ACHN (cell line): ENCODE measurements at regions not wholly inside any gene's neighbourhood (a gene's known extent, or its start where the extent isn't known, plus 50 kb on each side); places are given as distances from the start of the nearest gene placed in this dataset.
"Not testable (repeated sequence)": the region's sequence is repeated elsewhere in the genome, so short reads cannot be mapped to it uniquely, and the experiment has no call there.

Experiments
- DNase-seq: peaks from one replicate; pipeline ENCODE4 v3.0.0-alpha.2; 2015
- in situ Hi-C: cut with HindIII; loops from 2 replicates; pipeline ENCODE4 v1.10.0; 2017; ENCODE audit warnings: low sequenced_read_pairs, low pct_ligation_motif_present, low pct_unique_long_range_greater_than_20kb

DNA sequence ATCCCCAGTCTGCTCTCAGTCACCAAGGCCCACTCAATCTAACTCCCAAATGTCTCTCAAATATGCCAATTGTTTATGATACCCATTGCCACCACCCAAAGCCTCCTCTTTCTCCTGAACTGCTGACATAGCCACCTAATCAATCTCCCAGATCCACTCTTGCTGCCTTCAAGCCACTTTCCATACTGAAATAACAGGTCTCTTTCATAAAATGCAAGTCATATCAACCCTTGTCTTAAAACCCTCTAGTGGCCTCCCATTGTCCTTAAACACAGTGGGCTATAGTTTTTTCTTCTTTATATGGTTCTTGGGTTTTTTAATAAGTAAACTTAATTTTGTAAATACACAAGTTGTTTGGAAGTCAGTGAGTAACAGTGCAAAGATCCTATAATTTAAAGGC lies 155.2 kb upstream of the ZC3H12C start:
- no peak for DNase-seq
- in situ Hi-C loops = no loop called here

DNA sequence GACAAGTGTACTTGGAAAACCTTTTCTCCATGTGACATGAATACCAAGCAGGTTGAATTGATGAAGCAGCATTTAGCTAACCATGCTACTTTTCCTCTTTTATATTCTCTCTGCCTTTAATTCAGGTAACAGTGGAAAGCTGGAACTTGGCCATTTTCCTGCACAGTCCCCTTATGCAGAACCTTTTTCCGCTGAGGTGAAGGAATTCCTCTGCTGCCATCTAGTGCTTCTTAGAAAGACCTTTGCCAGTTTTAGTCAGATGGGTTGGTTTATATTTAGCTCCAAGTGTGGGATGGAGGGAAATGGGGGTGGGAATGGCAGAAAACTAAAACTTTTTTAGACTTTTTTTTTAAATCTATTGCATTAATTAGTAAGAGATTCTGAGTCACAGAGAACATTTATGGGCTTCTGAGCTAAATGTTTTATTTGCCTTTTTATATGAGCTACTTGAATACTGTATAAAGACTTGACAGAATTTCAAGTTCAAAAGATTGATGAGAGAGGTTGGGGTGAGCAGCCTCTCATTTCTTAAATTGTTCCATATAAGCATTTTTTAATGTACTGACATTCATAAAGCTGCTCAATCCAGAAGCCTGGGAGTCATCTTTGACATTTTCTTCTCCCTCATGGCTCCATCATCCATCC lies 153.9 kb upstream of the ZC3H12C start:
- in situ Hi-C loops = no loop called here
- DNase-seq = peak; percentile 77

- in situ Hi-C loops = no loop called here
- DNase-seq = peak; percentile 59
Measured at GRCh38 chr11:109940816-109941215, 152.4 kb upstream of the ZC3H12C start.

- in situ Hi-C loops = no loop called here
- no peak for DNase-seq
Measured at GRCh38 chr11:109945626-109946321, 147.4 kb upstream of the ZC3H12C start.

DNA sequence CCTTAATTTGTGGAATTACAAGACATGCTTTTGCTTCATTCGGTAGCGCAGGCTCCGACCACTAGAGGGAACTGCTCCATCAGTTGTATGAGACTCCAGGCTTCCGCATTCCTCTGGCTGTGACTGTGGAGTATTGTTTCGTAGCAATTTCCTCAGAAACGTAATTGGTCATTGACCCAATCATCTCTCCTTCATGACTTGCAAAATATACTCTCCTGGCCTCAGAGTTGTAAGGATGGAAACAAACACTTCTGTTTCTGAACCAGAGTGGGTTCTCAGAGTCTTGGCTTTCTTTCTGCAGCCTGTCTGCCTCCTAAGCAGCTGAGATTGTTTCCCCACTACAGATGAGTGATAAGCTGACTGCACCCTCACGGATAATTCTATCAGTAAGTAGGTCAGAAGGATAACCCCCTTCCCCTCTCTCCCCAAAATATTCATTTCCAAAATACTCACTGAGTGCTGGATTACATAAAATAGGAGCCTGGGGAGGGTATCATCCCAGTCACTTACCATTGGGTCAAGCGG lies 146.8 kb upstream of the ZC3H12C start:
- DNase-seq = peak; percentile 91
- in situ Hi-C loops = no loop called here

DNA sequence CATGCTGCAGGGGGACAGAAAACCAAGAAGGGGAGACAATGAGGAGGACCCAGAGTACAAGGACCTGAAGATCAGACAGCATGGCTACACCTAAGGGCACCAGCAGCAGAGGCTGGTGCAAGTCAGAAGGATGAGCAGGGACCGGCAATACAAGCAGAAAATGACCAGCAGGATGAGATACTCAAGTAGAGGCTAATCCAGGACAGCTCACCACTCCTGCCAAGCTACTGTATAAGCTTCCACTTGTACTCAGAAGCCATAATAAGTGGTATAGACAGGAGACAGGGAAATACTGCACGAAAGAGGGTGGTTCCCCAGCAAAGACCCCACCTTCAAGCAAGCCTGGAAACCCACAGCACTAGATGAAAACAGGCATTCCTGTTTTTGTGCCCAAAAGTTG lies 138.7 kb upstream of the ZC3H12C start:
- in situ Hi-C loops = no loop called here
- DNase-seq = no peak

DNA sequence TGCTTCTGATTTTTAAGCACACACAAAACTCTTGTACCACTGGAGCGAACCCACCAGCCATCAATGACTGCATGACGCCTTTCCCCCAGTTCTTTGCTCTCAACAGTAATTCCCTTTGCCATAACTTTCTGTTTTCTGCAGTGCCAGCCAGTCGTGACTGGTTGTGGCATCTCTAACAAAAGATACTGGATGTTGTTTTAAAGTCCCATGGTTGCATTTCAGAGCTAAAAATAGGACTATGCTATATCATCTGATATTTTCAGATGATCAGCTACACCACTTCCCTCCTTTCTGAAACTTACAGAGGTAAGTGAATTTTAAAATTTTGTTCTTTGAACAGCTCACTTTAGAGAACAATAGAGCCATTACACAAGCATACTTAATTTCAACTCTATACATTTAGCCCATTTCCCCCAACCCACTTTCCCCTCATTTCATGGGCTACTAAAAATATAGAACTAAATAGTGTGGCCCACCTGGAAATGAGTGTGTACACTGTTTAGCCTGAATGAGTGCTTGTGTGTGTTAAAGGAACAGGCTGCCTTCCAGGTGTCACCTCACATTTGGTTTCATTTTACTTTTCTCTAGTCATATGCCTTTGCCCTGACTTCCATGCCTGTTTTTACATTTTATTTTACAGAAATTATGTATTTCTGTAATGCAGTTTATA lies 136.9 kb upstream of the ZC3H12C start:
- in situ Hi-C loops = no loop called here
- DNase-seq = no peak

DNA sequence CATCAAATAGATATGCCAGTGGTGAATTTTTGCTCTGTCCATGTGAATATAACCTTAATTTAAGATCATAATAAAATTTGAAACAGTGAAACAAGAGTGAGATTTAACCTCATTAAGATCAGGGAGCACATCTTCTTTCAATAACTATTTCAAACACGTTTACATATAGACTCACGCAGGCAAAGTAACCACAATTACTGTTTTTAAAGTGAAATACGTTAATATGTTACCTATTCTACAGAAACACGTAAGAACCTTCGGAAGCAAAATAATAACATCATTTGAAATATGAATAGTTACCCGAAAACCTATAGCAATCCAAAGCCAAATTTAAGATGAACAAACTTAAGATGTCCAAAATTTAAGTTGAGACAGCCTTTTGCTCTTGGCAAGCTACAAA lies 136.2 kb upstream of the ZC3H12C start:
- no peak for DNase-seq
- in situ Hi-C loops = no loop called here

DNA sequence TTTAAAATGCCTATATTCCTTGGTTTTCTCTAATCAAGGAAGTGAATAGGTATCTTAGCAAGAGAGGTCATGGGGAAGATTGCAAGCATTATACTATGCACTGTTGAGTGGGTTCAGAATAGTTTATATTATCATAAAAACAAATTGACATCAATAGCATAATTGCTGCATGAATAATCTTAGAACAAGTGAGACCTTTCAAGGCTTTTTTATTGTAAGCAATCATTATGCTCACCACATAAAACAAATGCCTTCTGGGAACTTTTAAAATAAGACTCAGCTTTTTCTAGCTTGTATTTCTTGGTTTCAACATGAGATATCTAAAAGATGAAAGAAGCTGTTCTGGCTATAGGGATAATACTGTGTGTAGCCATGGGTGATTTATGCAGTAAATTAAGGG lies 135.6 kb upstream of the ZC3H12C start:
- in situ Hi-C loops = no loop called here
- DNase-seq = no peak

GRCh38 chr11:109958131-109958820 lies 134.9 kb upstream of the ZC3H12C start:
- DNase-seq = no peak
- in situ Hi-C loops = no loop called here

- DNase-seq = no peak
- in situ Hi-C loops = no loop called here
Measured at GRCh38 chr11:109958821-109959166, 134.4 kb upstream of the ZC3H12C start.

- no peak for DNase-seq
- in situ Hi-C loops = no loop called here
Measured at GRCh38 chr11:109960831-109961230, 132.4 kb upstream of the ZC3H12C start.

DNA sequence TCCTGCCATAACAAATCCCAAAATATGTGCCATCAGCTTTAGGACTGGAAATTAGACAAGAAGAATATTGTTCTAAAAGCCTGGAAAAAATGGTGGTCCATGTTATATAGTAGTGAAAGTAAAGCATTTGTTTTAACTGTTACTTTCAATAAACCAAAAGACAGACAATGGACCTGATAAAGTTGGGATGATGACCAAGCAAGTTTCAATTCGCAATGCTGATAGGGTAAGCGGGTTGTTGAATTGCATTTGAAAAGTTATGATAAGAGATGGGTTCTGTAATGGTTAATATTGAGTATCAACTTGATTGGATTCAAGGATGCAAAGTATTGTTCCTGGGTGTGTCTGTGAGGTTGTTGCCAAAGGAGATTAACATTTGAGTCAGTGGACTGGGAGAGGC lies 131.9 kb upstream of the ZC3H12C start:
- DNase-seq = no peak
- in situ Hi-C loops = no loop called here

DNA sequence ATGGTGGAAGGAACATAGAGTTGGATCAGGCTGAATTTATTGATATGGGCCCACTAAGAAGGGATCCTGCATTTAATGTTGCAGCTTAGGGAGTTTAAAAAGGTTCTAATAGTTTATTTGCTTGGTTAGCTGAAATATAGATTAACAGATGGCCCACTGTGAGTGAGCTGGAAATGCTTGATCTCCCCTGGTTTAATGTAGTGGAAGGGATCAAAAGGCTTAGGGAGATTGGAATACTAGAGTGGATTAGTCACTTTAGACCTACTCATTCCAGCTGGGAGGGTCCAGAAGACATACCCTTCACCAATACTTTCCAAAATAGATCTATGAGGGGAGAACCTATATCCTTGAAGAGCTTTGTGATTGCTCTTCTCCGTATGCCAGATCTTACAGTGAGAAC lies 130.1 kb upstream of the ZC3H12C start:
- DNase-seq = no peak
- in situ Hi-C loops = no loop called here

GRCh38 chr11:109964487-109964886 lies 128.7 kb upstream of the ZC3H12C start:
- DNase-seq = no peak
- in situ Hi-C loops = no loop called here

DNA sequence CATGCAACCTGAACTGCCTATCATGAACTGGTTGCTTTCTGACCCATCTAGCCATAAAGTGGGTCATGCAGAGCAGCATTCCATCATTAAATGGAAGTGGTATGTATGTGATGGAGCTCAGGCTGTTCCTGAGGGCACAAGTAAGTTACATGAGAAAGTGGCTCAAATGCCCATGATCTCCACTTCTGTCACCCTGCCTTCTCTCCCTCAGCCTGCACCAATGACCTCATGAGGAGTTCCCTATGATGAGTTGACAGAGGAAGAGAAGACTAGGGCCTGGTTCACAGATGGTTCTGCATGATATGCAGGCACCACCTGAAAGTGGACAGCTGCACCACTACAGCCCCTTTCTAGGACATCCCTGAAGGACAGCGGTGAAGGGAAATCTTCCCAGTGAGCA lies 127.7 kb upstream of the ZC3H12C start:
- DNase-seq, in situ Hi-C loops: not testable (repeated sequence)

DNA sequence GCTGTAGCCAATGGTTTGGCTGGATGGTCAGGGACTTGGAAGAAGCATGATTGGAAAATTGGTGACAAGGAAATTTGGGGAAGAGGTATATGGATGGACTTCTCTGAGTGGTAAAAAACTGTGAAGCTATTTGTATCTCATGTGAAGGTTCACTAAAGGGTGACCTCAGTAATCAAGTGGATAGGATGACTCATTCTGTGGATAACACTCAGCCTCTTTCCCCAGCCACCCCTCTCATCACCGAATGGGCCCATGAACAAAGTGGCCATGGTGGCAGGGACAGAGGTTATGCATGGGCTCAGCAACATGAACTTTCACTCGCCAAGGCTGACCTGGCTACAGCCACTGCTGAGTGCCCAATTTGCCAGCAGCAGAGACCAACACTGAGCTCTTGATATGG lies 127.3 kb upstream of the ZC3H12C start:
- in situ Hi-C loops, DNase-seq: not testable (repeated sequence)

DNA sequence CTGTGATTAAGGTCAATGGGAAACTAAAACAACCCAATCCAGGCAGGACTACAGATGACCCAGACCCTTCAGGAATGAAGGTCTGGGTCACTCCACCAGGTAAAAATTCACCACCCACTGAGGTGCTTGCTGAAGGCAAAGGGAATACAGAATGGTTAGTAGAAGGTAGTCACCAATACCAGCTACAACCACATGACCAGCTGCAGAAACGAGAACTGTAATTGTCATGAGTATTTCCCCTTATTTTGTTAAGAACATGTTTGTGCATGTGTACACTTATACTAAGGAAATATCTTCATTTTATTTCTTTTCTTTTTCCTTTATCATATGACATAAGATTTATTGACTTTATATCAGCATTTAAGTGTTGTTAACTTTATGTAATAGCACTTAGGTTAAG lies 126.1 kb upstream of the ZC3H12C start:
- in situ Hi-C loops, DNase-seq: not testable (repeated sequence)

DNA sequence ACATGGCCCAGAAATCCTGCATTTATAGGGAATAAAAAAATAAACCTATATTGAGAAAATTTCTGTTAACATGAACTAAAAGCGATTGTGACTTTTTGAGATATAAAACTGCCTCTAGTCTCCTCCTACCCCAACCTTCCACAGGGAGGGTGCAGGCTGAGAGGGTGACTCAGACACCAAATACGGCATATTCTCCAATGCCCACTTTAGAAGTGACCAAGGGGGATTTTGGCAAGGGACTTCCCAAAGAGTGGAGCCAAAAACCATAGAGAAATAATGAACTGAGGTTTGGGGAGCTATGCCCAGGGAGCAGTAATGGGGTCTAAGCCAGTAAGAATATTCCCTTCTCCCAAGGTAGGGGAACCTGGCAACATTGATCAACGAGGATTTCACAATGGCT lies 124.9 kb upstream of the ZC3H12C start:
- DNase-seq = no peak
- in situ Hi-C loops = no loop called here
